CD4-positive, alpha-beta T cell treated with Interleukin-1 beta for 1 hour (primary cell): ENCODE measurements at regions not wholly inside any gene's neighbourhood (a gene's known extent, or its start where the extent isn't known, plus 50 kb on each side); places are given as distances from the start of the nearest gene placed in this dataset.

Experiments used
- DNase-seq, 2 donors: peaks; one replicate each; pipeline ENCODE4 v3.0.0-alpha.2; 2020 to 2022

- DNase-seq = no peak
These were observed 70.2 kb upstream of the CHD2 start for GRCh38 chr15:92829875-92830274.

GRCh38 chr15:92831336-92831654 lies 68.8 kb upstream of the CHD2 start:
- no peak for DNase-seq

GRCh38 chr15:92831655-92832328 lies 68.3 kb upstream of the CHD2 start:
- peak; percentile 89 to 93 for DNase-seq

- DNase-seq = no peak
These were observed 67.1 kb upstream of the CHD2 start for GRCh38 chr15:92833106-92833433.

- DNase-seq = no peak
These were observed 66.4 kb upstream of the CHD2 start for GRCh38 chr15:92833493-92834271.

- DNase-seq = no peak
These were observed 60.4 kb upstream of the CHD2 start for GRCh38 chr15:92839696-92840095.

GRCh38 chr15:92840149-92840548 lies 60.0 kb upstream of the CHD2 start:
- DNase-seq = no peak

- no peak for DNase-seq
These were observed 56.8 kb upstream of the CHD2 start for GRCh38 chr15:92843326-92843725.

GRCh38 chr15:92843814-92844213 lies 56.3 kb upstream of the CHD2 start:
- no peak for DNase-seq

GRCh38 chr15:92845126-92845508 lies 55.0 kb upstream of the CHD2 start:
- DNase-seq = peak in 1 of 2 donors; percentile 61

- DNase-seq = no peak
These were observed 53.4 kb upstream of the CHD2 start for GRCh38 chr15:92846741-92847140.

- no peak for DNase-seq
These were observed 52.3 kb upstream of the CHD2 start for GRCh38 chr15:92847841-92848240.

- DNase-seq = no peak
These were observed 51.7 kb upstream of the CHD2 start for GRCh38 chr15:92848464-92848851.

GRCh38 chr15:92848852-92849598 lies 51.1 kb upstream of the CHD2 start:
- peak; percentile 64 to 66 for DNase-seq

- DNase-seq = peak in 1 of 2 donors; percentile 16
These were observed 49.9 kb upstream of the CHD2 start for GRCh38 chr15:92850218-92850617.
